Brain microvascular endothelial cell (primary cell): ENCODE measurements at regions not wholly inside any gene's neighbourhood (a gene's known extent, or its start where the extent isn't known, plus 50 kb on each side); places are given as distances from the start of the nearest gene placed in this dataset.

ENCODE experiments used
- DNase-seq: peaks from one replicate; pipeline ENCODE4 v3.0.0-alpha.2; 2020
- H3K27ac ChIP-seq: fragments of 250-450 bp; sonication (Bioruptor Pico); 2 replicates; pipeline ENCODE4 v1.5.1; 2020; ENCODE audit warnings: mild to moderate bottlenecking, moderate library complexity
- H3K27me3 ChIP-seq: fragments of 250-450 bp; sonication (Bioruptor Pico); replicated peaks from 2 replicates; pipeline ENCODE4 v1.5.1; 2020; ENCODE audit warnings: mild to moderate bottlenecking
- H3K36me3 ChIP-seq: fragments of 250-450 bp; sonication (Bioruptor Pico); replicated peaks from 2 replicates; pipeline ENCODE4 v1.5.1; 2020; ENCODE audit warnings: mild to moderate bottlenecking
- H3K4me3 ChIP-seq: 2 replicates; pipeline ENCODE4 v1.5.1; 2011; ENCODE audit warnings: low read depth, mild to moderate bottlenecking, control low read depth, low read length, moderate library complexity
- in situ Hi-C: cut with HindIII; loops from 2 replicates; pipeline ENCODE4 v1.10.0; 2017; ENCODE audit warnings: low sequenced_read_pairs, low pct_ligation_motif_present
- TF ChIP-seq, protein P1 (sequence below): IDR thresholded peaks from 2 replicates; pipeline ENCODE4 v1.5.1; 2011; ENCODE audit warnings: low read depth, mild to moderate bottlenecking, moderate library complexity, low read length, control low read depth, inconsistent platforms; ENCODE audit errors: missing control alignments

GRCh38 chr7:32217341-32218153, 147.3 kb upstream of the PDE1C start:
- in situ Hi-C loops, result no loop called here
- Histone ChIP-seq H3K36me3 (no peaks in the 10 kb centered on the region), H3K27me3 (no peaks in the 10 kb centered on the region), H3K4me3 (no peak overlapping the region), H3K27ac (no peak overlapping the region)
- TF ChIP-seq, protein P1, sequence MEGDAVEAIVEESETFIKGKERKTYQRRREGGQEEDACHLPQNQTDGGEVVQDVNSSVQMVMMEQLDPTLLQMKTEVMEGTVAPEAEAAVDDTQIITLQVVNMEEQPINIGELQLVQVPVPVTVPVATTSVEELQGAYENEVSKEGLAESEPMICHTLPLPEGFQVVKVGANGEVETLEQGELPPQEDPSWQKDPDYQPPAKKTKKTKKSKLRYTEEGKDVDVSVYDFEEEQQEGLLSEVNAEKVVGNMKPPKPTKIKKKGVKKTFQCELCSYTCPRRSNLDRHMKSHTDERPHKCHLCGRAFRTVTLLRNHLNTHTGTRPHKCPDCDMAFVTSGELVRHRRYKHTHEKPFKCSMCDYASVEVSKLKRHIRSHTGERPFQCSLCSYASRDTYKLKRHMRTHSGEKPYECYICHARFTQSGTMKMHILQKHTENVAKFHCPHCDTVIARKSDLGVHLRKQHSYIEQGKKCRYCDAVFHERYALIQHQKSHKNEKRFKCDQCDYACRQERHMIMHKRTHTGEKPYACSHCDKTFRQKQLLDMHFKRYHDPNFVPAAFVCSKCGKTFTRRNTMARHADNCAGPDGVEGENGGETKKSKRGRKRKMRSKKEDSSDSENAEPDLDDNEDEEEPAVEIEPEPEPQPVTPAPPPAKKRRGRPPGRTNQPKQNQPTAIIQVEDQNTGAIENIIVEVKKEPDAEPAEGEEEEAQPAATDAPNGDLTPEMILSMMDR, result no peak
- DNase-seq, result no peak

DNA sequence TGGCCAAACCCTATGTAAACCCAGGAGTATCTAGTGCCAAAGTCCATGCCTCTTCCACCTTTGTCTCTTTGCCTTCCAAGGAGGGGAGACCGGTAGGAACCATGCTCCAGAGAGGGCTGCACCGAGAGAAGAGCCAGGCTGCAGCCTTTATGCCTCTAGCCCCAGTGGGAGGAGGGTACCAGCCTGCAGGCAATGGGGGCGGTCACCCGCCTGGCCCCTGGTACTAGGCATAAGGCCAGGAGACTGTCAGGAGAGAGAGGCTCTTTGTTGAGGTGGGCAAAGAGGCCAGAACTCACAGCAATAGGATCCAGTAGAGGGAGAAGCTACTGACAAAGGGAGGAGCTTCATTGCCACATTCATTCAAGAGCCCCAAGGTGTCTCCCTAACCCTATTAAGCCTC, 146.6 kb upstream of the PDE1C start:
- TF ChIP-seq, protein P1, result no peak
- Histone ChIP-seq H3K36me3 (no peaks in the 10 kb centered on the region), H3K4me3 (no peak overlapping the region), H3K27me3 (no peaks in the 10 kb centered on the region), H3K27ac (no peak overlapping the region)
- DNase-seq, result no peak
- in situ Hi-C loops, result no loop called here

DNA sequence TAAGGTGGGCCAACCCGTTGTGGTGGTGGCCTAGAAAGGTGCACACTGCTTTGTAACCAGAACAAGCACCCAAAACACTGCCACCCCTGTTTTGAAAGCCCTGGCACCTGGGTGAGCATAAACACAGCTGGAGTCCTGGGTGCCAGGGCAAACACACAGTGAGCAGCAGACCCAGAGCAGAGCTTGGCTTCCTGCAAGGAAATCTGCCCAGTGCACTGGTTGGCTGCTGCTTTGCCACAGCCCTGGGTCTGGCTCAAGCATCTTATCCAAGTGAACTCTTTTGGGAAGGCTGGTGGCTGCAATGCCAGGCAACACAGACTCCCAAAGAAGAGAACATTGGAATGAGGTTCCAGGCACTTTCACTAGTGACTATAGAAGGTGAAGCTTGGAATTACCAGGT, 145.5 kb upstream of the PDE1C start:
- Histone ChIP-seq H3K4me3 (no peak overlapping the region), H3K27ac (no peak overlapping the region), H3K27me3 (no peaks in the 10 kb centered on the region), H3K36me3 (no peaks in the 10 kb centered on the region)
- TF ChIP-seq, protein P1, result no peak
- no peak for DNase-seq
- in situ Hi-C loops, result no loop called here

DNA sequence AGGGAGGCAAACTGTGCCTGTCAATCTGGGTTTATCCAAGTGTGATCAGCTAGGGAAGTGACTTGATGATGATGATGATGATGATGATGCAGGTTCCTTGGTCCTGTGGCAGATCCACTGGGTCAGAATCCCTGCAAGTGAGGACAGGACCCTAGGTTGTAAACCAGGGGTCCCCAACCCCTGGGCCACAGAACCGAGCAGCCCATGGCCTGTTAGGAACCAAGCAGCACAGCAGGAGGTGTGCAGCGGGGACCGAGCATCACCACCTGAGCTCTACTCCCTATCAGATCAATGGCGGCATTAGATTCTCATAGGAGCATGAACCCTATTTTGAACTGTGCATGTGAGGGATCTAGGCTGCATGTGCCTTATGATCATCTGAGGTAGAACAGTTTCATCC, 144.7 kb upstream of the PDE1C start:
- H3K27me3 ChIP-seq, result no peaks in the 10 kb centered on the region
- TF ChIP-seq, protein P1, result no peak
- no peaks in the 10 kb centered on the region for H3K36me3 ChIP-seq
- no peak overlapping the region for H3K27ac ChIP-seq
- in situ Hi-C loops, result no loop called here
- H3K4me3 ChIP-seq, result no peak overlapping the region
- no peak for DNase-seq

DNA sequence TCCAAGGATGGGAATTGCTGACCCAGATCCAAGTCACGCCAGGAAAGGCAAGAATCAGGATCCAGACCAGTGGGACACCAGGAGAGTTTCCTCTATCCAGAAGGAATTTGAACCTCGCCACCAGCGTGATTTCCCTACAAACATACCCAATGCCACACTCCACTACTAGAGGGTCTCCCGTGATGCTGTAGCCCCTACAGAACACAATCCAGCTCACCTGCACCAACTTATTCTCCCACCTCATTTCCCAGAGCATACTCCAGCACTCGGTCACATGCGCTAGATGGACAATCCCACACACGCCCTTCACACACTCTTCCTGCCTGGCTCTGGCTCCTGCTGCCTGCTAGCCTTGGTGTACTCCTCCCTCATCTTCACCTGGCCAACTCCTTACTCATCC, 142.1 kb upstream of the PDE1C start:
- no peak overlapping the region for H3K4me3 ChIP-seq
- no peaks in the 10 kb centered on the region for H3K27me3 ChIP-seq
- no peak overlapping the region for H3K27ac ChIP-seq
- DNase-seq, result no peak
- TF ChIP-seq, protein P1, result no peak
- H3K36me3 ChIP-seq, result no peaks in the 10 kb centered on the region
- in situ Hi-C loops, result no loop called here

DNA sequence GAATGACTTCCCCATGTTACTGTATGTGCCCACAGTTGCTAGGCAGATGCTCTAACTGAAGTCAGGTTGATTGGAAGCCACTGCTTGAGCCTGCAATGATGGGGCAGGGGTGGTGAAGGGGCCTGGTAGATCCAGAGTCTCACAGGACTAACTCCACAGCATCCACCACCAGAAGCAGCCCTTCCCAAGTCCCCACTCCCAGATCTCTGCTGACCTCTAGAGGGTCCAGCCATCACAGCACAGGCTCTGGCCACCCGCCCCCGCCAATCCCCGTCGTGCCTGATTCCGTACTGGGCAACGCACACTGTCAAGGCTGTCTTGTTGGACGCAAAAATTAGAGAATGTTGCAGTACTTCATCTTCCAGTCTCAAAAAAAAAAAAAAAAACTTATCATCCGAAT, 136.8 kb upstream of the PDE1C start:
- in situ Hi-C loops, result no loop called here
- Histone ChIP-seq H3K27ac (no peak overlapping the region), H3K27me3 (no peaks in the 10 kb centered on the region), H3K36me3 (no peaks in the 10 kb centered on the region), H3K4me3 (no peak overlapping the region)
- TF ChIP-seq, protein P1, result peak; percentile 74
- peak; percentile 17 for DNase-seq
